Stimulated activated naive CD4-positive, alpha-beta T cell treated with Interleukin-2 at 50 U/mL for 16 hours (primary cell): ENCODE measurements at regions not wholly inside any gene's neighbourhood (a gene's known extent, or its start where the extent isn't known, plus 50 kb on each side); places are given as distances from the start of the nearest gene placed in this dataset.
"Not testable (repeated sequence)": the region's sequence is repeated elsewhere in the genome, so short reads cannot be mapped to it uniquely, and the experiment has no call there.

Experiments
- DNase-seq: peaks from one replicate; lab custom pipeline; 2025; lab: John Stamatoyannopoulos, UW

DNA sequence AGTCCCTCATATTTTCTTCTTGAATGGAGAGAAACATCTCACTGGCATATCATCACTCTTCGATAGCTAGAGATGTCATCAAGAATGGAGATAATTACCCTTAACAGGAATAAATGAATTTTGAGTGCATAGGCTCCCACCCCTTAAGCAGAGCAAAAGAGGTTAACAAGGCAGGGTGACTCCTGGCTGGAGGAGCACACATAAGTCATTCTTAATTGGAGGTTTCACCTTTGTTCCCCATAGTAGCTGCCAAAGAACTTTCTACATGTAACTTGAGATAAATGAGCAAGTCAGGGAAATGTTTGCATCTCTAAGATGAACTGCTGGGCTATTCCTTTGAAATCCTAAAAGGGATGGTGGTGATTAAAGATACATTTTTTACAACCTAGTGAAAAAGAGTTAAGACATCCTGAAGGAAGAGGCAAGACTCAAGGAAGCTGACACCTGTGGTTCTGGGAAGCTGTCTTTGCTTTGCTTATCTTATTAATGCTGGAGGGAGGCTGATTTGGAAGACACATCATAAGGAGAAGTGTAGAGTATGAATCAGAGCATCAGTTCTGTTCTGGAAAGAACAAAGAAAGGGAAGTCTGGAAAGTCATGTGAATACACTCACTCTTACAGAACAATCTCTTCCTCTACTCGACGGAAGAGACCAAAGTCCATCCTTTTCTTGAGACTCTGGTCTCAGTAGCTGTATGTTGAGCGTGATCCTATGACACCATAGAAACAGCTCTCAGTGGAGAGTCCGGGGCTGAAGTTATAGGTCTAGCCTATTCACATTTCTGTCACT lies 326.3 kb downstream of the OSTF1 start:
- no peak for DNase-seq

DNA sequence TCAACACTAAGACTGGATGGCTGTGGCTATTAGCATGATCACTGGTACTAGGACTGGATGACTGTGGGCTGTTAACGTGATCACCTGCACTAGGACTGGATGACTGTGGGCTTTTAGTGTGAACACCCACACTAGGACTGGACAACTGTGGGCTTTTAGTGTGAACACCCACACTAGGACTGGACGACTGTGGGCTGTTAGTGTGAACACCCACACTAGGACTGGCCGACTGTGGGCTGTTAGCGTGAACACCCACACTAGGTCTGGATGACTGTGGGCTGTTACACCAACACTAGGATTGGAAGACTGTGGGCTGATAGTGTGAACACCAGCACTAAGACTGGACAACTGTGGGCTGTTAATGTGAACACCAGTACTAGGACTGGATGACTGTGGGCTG lies 329.2 kb downstream of the OSTF1 start:
- DNase-seq: no peak

DNA sequence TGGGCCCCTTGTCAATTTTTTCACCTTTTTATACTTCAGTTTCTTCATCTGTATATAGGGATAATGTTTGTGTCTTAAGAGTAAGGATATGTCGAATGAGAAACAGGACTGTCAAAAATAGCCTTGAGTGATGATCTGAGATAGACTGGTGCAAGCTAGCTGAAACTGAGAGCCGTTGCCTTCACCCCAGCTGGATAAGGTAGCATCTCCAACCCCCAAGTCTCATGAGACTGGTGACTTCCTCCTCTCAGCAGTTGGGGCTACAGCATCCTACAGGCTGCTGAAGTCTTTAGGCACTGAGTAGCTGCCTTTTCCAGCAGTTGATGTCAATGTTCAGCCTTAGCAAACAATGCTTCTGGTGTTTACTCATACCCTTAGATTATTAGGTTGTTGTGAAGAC lies 330.2 kb downstream of the OSTF1 start:
- no peak for DNase-seq

DNA sequence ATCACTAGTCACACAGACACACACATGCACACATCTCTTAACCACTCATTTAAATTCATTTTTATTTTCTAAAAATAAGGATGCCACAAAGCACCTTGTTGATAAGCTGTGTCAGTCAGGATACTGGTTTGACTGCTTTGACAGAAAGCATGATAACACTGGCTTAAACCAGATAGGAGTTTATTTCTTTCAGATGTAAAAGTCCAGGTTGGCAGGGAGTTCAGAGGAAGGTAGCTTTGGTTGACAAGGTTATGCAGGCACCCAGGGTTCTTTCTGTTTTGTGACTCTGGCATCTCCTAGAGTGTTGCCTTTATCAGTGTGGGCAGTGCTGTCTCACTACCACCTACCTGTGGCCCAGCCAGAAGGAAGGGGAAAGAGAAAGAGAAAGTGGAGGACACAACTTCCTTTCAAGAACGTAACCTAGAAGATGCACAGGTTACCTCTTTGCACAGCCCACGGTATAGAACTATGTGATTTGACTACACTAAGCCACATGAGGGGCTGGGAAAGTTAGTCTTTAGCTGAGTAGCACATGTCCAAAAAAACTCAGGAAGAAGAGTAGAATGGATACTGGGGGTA lies 334.7 kb downstream of the OSTF1 start:
- DNase-seq: no peak

DNA sequence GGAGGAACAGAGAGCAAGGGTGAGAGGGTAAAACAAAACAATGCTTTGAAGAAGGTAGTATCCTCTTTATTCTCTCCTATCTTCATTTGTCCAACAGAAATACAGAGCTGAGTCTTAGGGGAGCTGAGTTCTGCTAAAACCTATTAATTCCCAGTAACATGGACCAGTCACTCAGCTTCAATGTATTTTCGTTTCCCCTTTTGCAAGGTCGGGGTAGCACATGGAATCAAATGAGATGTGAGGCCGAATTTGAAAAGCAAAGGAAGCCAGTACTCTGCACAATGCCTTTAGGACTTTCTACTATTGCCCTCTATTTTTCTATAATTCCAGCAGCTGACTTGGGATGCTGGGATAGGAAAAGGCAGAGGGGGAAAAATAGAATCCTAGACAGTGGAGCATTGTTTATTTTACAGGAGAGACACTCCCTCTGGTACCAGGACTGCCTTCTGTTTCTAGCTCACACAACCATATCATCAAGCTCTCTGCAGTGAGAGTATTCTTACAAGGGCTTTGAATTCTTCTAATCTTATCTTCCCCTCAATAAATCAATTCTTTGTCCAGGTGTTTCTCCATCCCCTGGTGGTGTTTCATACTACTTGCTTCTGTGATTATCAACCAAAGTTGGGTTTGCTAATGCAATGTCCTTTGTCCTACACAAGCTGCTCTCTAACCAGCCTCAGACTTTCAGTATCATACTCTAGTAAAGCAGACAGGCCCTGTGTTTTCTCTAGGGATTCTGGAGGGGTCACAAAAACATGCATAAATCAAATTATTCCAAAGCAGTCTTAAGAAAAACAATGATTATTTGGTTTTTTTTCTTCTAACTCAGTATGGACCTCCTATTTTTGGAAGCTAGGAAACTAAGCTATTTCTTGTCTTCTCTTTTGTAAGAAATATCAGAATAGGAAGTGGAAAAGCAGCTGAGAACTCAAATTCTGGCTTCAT lies 341.5 kb downstream of the OSTF1 start:
- DNase-seq: no peak

DNA sequence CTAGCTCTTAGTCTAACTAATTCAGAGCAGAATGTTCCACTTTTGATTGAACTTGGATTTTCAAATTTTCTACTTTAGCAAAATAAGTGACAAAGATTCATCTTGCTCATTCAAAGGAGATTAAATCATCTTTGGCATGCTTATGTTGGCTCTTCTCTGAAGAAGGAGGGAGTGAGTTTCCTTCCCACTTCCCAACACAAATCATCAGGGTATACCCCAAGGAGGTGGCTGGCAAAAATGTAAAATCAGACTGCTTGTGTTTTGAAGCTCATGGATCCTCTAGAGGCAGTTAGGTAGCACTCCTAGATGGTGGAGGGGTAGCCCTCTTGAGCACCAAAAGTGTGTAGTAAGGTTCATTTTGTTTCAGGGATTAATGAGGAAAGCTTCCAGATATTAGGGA lies 343.1 kb downstream of the OSTF1 start:
- DNase-seq: no peak

DNA sequence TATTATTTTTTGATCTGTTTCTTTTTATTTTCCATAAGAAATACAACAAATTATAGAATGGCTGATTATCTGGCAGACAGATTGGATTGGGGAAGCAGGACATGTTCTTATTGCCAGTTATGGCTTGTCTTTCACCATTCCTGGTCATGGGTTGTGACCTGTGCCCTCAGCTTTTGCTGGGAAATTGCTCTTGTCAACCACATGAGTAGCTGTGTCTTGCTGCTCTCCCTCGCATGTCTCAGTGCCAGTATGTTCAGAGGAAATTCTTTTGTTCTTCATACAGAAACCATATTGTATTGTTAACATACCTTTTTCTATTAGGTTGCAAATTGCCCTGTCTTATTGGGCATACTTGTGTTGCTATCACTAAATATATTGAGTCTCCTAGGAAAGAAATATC lies 344.1 kb downstream of the OSTF1 start:
- DNase-seq: no peak

DNA sequence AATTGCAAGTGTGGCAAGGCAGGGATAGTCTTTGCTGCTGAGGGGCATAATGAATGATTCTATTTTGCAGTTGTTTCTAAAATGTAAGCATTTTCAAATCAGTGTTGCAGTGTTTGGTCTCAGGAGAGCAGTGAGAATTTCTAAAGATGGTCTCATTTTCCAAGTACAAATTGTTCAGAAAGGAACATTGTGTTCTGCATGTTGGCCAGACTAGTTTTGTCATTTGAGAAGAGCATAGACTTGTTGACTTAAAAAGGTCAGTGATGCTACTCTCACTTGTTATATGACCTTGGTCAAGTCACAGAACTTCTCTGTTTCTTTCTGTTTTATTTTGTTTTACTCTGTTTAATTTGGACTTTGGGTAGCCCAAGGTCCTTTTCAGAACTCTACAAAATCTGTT lies 344.6 kb downstream of the OSTF1 start:
- DNase-seq: no peak

DNA sequence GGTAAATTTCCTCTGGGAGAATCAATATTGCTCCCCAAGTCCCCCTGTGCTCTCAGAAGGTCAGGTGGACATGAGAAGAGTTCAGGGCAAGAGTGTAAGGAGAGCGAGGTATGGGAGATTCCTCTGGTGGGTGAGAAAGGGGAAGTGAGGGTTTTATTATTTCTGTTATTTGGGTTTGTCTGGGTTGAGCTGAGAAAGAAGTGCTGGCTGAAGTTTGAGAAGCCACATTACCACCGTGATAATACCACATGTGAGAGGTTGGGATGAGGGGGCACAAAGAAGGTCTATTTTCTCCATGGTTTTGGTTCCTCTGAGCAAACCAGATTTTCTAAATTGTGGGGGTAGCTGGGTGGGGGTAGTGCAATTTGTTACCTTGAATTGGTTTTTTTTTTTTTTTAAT lies 350.4 kb downstream of the OSTF1 start:
- DNase-seq: no peak

DNA sequence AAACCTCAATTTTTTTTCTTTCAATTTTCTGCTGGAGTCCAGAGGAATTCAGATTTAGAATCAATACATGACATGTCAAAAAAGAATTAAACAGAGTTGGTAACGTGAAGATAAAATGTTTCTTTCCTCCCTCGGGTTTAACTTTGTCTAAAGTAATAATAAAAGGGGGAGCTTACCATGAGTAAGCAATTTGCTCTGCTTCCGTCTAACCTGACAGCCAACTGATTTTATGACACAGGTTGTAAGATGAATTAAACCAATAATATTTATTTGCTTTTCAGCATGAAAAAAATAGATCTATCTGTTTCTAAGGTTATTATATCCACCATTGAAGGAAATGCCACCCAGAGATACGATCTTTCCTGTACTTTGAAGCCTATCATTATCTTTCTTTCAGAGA lies 352.6 kb downstream of the OSTF1 start:
- no peak for DNase-seq

DNA sequence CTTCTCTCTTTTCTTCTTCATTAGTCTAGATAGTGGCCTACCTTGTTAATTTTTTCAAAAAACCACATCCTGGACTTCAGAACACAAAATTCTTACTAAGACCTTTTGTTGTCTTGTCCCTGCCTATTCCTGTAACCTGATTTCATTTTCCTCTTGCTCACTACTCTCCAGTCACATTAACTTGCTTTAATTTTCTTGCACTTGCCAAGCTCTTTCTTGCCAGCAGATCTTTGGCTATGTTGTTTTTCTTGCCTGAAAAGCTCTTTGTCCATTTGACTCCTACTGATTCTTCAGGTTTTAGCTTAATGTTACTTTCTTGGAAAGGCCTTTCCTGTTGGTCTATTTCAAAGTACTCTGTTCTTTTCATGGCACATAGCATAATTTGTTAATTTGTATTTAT lies 356.8 kb downstream of the OSTF1 start:
- no peak for DNase-seq

DNA sequence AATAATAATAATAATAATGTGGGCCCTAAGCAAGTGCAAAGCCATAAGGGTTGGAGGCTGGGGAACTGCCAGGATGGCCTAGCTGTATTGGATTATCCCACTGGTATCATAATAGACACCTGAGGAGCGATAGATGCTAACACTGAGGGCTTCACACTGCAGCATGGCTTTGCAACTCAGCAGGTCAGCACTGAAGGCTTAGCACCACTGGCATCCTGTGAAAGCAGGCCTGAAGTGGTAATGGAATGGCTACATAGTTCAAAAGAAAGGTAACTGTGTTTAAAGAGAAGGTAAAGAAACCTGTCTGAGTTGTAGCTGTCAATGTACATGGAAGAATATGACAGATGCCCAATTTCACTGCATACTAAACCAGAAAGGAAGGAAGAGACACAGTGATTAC lies 359.0 kb downstream of the OSTF1 start:
- no peak for DNase-seq

DNA sequence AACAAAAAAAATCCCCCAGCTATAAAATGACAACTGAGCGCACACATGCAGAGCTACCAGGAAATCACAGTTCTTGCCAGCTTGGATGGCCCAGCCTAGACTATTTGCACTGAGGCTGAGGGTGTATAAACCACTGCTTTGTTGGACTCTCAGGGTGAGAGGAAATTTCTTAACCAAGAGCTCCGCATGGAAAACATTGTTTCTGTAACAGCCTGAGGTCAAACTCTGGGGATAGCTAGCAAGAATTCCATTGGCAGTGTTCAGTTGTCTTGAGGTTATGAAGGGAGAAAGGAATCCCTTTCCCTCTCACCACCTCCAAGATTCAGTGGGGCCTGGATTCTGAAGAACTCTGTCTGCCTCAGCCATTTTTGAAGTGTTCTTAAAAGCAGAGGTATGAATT lies 360.0 kb downstream of the OSTF1 start:
- no peak for DNase-seq

DNA sequence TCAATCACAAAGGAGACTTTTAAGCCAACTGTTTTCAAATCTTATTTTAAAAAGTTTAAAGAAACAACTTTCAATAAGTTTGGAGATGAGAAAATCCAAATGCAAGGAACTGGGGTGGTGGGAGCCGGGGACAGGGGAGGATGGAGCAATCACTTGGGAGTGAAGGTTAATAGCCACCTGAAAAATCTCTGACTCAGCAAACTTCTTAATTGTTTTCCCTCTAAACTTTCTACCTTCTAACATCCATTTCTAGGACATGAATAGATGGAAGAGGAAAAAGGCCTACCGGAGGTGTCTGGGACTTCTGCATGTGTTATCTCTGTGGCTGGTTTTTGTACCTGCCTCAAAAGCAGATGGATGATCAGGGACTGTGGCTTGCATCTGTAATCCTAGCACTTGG lies 360.6 kb downstream of the OSTF1 start:
- no peak for DNase-seq

DNA sequence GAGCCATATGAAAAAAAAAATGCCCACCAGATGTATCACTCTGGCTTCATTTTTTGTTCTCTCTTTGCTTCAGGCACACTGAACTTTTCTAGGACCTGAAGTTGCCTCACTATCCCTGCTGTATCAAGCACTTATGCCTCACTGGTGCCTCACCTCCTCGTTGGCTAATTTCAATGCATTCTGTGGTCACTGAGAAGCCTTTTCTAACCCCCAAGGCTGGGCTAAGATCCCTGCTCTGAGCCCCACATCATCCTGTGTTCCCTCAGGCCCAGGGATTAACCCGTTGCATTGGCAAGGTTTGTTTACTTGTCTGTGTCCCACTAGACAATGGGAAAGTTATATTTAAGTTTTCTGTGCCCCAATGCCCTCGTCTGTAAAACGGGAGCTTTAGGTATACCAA lies 362.7 kb downstream of the OSTF1 start:
- DNase-seq: no peak

DNA sequence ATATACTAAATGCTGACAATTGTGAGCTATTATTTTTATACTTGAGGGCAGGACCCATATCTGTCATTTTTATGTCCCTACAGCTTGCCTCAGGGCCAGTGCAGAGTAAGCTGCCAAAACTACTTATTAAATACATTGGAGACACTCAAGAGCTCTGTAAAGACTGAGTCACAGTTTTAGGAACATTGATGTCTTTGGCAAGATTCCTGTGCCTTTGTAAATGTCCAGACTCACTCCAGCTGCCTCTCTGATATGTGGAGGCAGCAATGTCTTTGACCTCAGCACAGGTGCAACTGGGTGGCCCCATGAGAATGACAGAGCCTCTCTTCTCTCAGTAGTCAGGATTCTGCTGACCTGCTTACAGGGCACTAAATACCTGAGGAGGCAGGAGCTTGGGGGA lies 363.2 kb downstream of the OSTF1 start:
- DNase-seq: no peak

DNA sequence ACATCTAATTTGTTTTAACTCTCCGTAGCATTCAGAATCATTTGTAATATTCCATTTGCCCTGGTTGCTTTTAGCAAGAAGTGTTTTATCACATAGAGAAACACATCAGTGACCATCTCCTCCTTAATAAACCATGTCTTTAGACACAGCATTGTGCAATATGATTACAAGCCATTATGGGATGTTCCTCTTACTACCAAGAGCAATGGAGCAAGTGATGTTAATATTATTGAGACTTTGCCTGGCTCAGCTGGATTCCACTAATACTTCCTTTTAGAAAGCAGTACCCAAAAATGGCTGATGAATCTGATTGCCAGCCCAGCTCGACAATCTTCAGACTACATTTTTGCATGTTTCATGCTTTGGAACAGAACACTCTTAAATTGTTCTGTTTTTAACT lies 364.2 kb downstream of the OSTF1 start:
- no peak for DNase-seq

DNA sequence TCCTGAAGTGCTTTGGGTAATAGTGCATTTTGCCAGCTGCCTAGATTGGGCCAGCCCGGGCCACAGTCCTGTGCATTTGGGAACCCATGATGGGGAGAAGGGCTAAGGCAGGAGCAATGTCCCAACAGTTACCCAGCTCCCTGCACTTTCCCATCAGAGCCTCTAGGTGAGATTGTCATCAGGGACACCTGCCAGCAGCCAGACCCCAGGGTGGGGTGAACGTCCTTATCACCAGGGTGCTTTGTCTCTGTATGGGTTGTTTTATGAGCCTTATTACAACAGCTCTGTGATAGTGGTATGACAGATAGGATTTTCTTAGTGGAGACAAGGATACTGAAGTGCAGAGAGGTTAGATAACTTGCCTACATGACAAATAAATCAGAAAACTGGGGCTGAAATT lies 365.7 kb downstream of the OSTF1 start:
- no peak for DNase-seq

DNA sequence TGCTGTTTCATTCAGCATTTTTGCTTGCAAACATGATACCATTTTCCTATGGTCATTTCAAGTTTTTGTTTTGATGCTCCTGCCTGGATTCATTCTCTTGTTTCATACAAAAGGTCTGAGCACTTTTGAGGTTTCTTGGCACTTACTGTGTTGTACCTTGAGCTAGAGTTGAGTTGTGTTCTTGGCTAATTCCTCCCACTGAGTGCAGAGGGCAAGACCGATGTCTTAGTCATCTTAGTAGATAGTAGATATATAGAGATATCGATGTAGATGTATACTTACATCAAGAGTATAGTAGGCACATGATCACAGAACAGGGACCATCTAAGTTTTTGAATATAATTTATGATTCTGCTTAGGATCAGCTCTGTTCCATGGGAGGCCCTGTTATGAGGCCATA lies 366.6 kb downstream of the OSTF1 start:
- no peak for DNase-seq

DNA sequence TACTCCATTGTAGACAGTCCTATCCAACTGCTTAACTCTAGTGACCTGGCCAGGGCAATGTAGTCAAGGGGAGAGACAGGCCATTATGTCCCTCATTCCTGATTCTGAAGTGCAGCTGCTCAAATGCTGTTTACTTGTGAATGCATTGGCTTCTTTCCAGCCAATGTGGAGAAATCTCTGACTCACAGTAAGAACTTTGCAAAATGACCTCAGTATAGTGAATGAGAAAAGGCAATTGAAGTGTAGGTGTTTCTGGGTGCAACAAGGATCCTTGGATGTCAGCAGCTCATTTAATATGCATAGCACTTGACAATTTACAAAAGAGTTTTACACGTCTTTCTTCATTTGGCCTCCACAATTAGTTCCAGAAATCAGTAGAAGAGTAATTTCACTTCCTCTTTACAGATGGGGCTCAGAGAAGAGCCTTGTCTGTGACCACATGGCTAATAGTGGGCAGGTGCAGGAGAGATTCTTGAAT lies 367.2 kb downstream of the OSTF1 start:
- DNase-seq: no peak

DNA sequence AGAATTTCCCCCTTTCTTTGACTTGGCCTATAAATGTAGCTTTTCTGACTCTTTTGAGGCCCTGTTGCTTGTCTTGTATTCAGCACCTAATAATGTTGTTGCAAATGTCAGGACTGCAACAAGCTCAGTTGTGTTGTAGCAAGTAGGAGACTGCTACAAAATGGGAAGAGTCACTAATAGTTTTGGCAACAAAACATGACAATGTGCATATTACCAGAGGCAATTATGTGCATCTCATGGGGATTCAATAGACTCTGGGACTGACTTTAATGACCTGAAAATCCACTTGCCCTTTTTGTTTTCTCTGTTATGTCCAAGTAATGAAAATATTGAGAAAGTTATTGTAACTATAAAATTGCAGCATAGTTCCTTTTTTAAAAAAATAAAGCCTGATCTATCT lies 368.4 kb downstream of the OSTF1 start:
- no peak for DNase-seq

DNA sequence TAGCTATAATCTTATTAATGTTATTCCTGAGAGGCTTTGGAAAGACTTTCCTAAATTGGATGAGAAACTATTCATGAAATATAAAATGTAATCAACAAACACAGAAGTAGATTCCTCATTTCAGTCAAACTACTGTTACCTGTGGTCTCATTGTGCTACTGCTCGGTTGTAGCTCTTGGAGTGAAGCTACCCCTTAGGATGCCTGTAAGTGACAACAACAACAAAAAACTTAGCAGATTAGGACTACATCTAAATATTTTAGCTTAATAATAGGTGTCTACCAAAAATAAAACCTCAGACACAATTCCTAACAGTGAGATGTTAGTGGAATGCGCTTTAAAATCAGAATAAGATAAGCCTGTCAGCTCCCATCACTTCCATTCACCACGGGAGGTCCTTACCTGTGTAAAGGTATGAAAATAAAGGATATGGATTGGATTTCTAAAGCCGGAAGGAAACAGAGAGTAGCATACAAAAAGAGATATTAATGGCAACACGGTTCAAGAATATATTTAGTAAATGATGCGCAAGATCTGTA lies 369.2 kb downstream of the OSTF1 start:
- no peak for DNase-seq

DNA sequence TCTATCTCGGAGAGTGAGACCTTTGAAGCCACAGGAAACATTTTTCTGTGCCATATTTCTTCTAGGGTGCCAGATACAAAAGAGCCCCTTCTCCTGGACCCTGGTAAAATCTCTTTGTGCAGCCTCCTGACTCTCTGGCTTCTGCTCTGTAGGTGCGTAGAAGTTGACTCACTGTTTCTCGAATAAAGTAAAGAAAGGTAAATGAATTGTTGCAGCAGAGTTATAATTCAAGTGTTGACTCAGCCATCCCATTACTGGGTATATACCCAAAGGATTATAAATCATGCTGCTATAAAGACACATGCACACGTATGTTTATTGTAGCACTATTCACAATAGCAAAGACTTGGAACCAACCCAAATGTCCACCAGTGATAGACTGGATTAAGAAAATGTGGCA lies 371.0 kb downstream of the OSTF1 start:
- DNase-seq: not testable (repeated sequence)
